ENCODE measurements at regions not wholly inside any gene's neighbourhood (a gene's known extent, or its start where the extent isn't known, plus 50 kb on each side); places are given as distances from the start of the nearest gene placed in this dataset.

GRCh38 chr6:167235005-167235404 is 56.1 kb upstream of the UNC93A start:
- no peaks in the 10 kb centered on the region for H3K9me3 ChIP-seq (ENCODE audit: low read depth)
- H4K20me1 ChIP-seq (ENCODE audit: insufficient read depth, poor library complexity, severe bottlenecking): no peaks in the 10 kb centered on the region
- H3K4me3 ChIP-seq: no peak overlapping the region
- no peak for DNase-seq (ENCODE audit: low spot score)
- H3K27ac ChIP-seq: no peak overlapping the region
- no peak for TF ChIP-seq EZH2phosphoT487 (IDR thresholded peaks at IDR 0.05; ENCODE audit: low read depth, severe bottlenecking, unreplicated experiment)
- TF ChIP-seq EZH2 (IDR thresholded peaks at IDR 0.05; ENCODE audit: borderline replicate concordance): no peak
- no peak for TF ChIP-seq CTCF (IDR thresholded peaks at IDR 0.05; ENCODE audit: poor library complexity)
- H2AFZ ChIP-seq: no peak overlapping the region
- H3K4me1 ChIP-seq (ENCODE audit: insufficient read depth): peaks cover 6% of the 10 kb centered on the region
- no peaks in the 10 kb centered on the region for H3K79me2 ChIP-seq
- no peaks in the 10 kb centered on the region for H3K9me2 ChIP-seq (replicated peaks; ENCODE audit: insufficient read depth)
- WGBS (ENCODE audit: low lambda C conversion rate, missing lambda C conversion rate): 83% methylated on average over 9 of the region's 9 CpGs
- no peaks in the 10 kb centered on the region for H3K27me3 ChIP-seq
- no peaks in the 10 kb centered on the region for H3K36me3 ChIP-seq (replicated peaks; ENCODE audit: insufficient read depth, low read depth)
- H3K4me2 ChIP-seq: no peak overlapping the region

GRCh38 chr6:167235421-167236238 is 55.5 kb upstream of the UNC93A start:
- Histone ChIP-seq H2AFZ (no peak overlapping the region), H4K20me1 (ENCODE audit: insufficient read depth, poor library complexity, severe bottlenecking) (no peaks in the 10 kb centered on the region), H3K36me3 (replicated peaks; ENCODE audit: insufficient read depth, low read depth) (no peaks in the 10 kb centered on the region), H3K79me2 (no peaks in the 10 kb centered on the region), H3K4me1 (ENCODE audit: insufficient read depth) (peaks cover 6% of the 10 kb centered on the region), H3K27ac (no peak overlapping the region), H3K9me3 (ENCODE audit: low read depth) (no peaks in the 10 kb centered on the region), H3K27me3 (no peaks in the 10 kb centered on the region), H3K4me3 (no peak overlapping the region), H3K4me2 (no peak overlapping the region), H3K9me2 (replicated peaks; ENCODE audit: insufficient read depth) (no peaks in the 10 kb centered on the region)
- DNase-seq (ENCODE audit: low spot score): no peak
- WGBS (ENCODE audit: low lambda C conversion rate, missing lambda C conversion rate): 97% methylated on average over 36 of the region's 38 CpGs
- TF ChIP-seq CTCF (IDR thresholded peaks at IDR 0.05; ENCODE audit: poor library complexity): no peak
- TF ChIP-seq EZH2phosphoT487 (IDR thresholded peaks at IDR 0.05; ENCODE audit: low read depth, severe bottlenecking, unreplicated experiment): no peak
- TF ChIP-seq EZH2 (IDR thresholded peaks at IDR 0.05; ENCODE audit: borderline replicate concordance): no peak

GRCh38 chr6:167236239-167236571 is 54.9 kb upstream of the UNC93A start:
- DNase-seq (ENCODE audit: low spot score): no peak
- TF ChIP-seq CTCF (IDR thresholded peaks at IDR 0.05; ENCODE audit: poor library complexity) (no peak), EZH2phosphoT487 (IDR thresholded peaks at IDR 0.05; ENCODE audit: low read depth, severe bottlenecking, unreplicated experiment) (no peak), EZH2 (IDR thresholded peaks at IDR 0.05; ENCODE audit: borderline replicate concordance) (no peak)
- WGBS (ENCODE audit: low lambda C conversion rate, missing lambda C conversion rate): 95% methylated on average over 14 of the region's 16 CpGs
- H3K27ac ChIP-seq: no peak overlapping the region
- no peaks in the 10 kb centered on the region for H3K36me3 ChIP-seq (replicated peaks; ENCODE audit: insufficient read depth, low read depth)
- H2AFZ ChIP-seq: no peak overlapping the region
- peaks cover 6% of the 10 kb centered on the region for H3K4me1 ChIP-seq (ENCODE audit: insufficient read depth)
- no peaks in the 10 kb centered on the region for H3K9me2 ChIP-seq (replicated peaks; ENCODE audit: insufficient read depth)
- no peaks in the 10 kb centered on the region for H3K79me2 ChIP-seq
- H4K20me1 ChIP-seq (ENCODE audit: insufficient read depth, poor library complexity, severe bottlenecking): no peaks in the 10 kb centered on the region
- H3K4me2 ChIP-seq: no peak overlapping the region
- H3K4me3 ChIP-seq: no peak overlapping the region
- H3K27me3 ChIP-seq: no peaks in the 10 kb centered on the region
- H3K9me3 ChIP-seq (ENCODE audit: low read depth): no peaks in the 10 kb centered on the region
